GM12878 (cell line): ENCODE measurements at regions not wholly inside any gene's neighbourhood (a gene's known extent, or its start where the extent isn't known, plus 50 kb on each side); places are given as distances from the start of the nearest gene placed in this dataset.

Experiments used
- ATAC-seq: fragments of 200-7000 bp; cut with Tn5 transposase; 3 replicates; pipeline ENCODE4 v1.9.1; 2020; ENCODE audit warnings: mild to moderate bottlenecking, moderate library complexity
- BruUV-seq: library from RNA; stranded (reverse); fragments of 400-500 nt; replicated peaks from 2 replicates; lab custom pipeline; 2021; lab: Mats Ljungman, UMichigan
- CTCF ChIA-PET: fragments of 300-600 bp; sonication (Branson Sonifier 250); formaldehyde crosslinking; extraction: SDS; loops from one replicate; lab custom pipeline; 2021; ENCODE audit warnings: inconsistent platforms; lab: Yijun Ruan, JAX
- POLR2A ChIA-PET: fragments of 350-600 bp; formaldehyde crosslinking; extraction: SDS; loops from one replicate; lab custom pipeline; 2021; ENCODE audit warnings: inconsistent platforms; lab: Charles Lee
- RAD21 ChIA-PET: fragments of 300-600 bp; sonication (Branson Sonifier 250); formaldehyde crosslinking; loops from one replicate; lab custom pipeline; 2023; ENCODE audit warnings: antibody characterized with exemption; ENCODE audit not compliant: unreplicated experiment; lab: Charles Lee
- SMC1A ChIA-PET: fragments of 300-600 bp; sonication (Branson Sonifier 250); formaldehyde crosslinking; loops from one replicate; lab custom pipeline; 2023; ENCODE audit not compliant: unreplicated experiment, uncharacterized antibody; lab: Charles Lee
- DNase-seq: peaks from one replicate; pipeline ENCODE4 v3.0.0-alpha.2; 2011; ENCODE audit warnings: low read depth, low spot score
- FAIRE-seq: peaks from 3 replicates; lab custom pipeline; 2011; peaks lifted over from hg19 to GRCh38; lab: Jason Lieb, UNC
- H2AFZ ChIP-seq: 2 replicates; pipeline ENCODE4 v1.6.0; 2011; ENCODE audit warnings: low read depth, low read length, control low read depth; ENCODE audit not compliant: control insufficient read depth
- H3K27ac ChIP-seq: 2 replicates; pipeline ENCODE4 v1.5.1; 2011; ENCODE audit warnings: control low read depth; ENCODE audit not compliant: control insufficient read depth, insufficient read depth
- H3K27me3 ChIP-seq, 2 experiments: replicated peaks in 1 of 2; 2 replicates each; pipeline versions ENCODE4 v1.6.0 to v1.6.1; 2011; ENCODE audit warnings: low read length in 1 of 2; ENCODE audit not compliant: control insufficient read depth in 2 of 2, insufficient read depth in 2 of 2
- H3K36me3 ChIP-seq, 2 experiments: 2 replicates each; pipeline ENCODE4 v1.5.1; 2011; ENCODE audit warnings: low read length in 1 of 2; ENCODE audit not compliant: control insufficient read depth in 2 of 2, insufficient read depth in 2 of 2
- H3K4me1 ChIP-seq: 2 replicates; pipeline ENCODE4 v1.6.1; 2011; ENCODE audit warnings: mild to moderate bottlenecking, low read length, moderate library complexity, mixed read lengths; ENCODE audit not compliant: control insufficient read depth, insufficient read depth
- H3K4me2 ChIP-seq: 2 replicates; pipeline ENCODE4 v1.6.0; 2011; ENCODE audit warnings: control low read depth; ENCODE audit not compliant: control insufficient read depth, insufficient read depth
- H3K4me3 ChIP-seq: fragments of 200-600 bp; sonication (generic); 2 replicates; pipeline ENCODE4 v1.5.1; 2016
- H3K79me2 ChIP-seq: 2 replicates; pipeline ENCODE4 v1.6.0; 2011; ENCODE audit warnings: low read length; ENCODE audit not compliant: control insufficient read depth, insufficient read depth
- H3K9ac ChIP-seq: 2 replicates; pipeline ENCODE4 v1.8.0; 2011; ENCODE audit warnings: low read length, control low read depth, mixed read lengths; ENCODE audit not compliant: control insufficient read depth, insufficient read depth
- H3K9me3 ChIP-seq: replicated peaks from 3 replicates; pipeline ENCODE4 v1.5.1; 2011; ENCODE audit warnings: mild to moderate bottlenecking, low read length; ENCODE audit not compliant: control insufficient read depth, insufficient read depth
- H4K20me1 ChIP-seq: 2 replicates; pipeline ENCODE4 v1.6.0; 2011; ENCODE audit not compliant: control insufficient read depth, insufficient read depth
- CBFB ChIP-seq: IDR thresholded peaks from 2 replicates; pipeline ENCODE4 v1.6.1; 2016; ENCODE audit warnings: antibody characterized with exemption, low read depth
- CHD1 ChIP-seq: IDR thresholded peaks from 2 replicates; pipeline ENCODE4 v1.6.1; 2012; ENCODE audit warnings: low read depth, low read length, improper control_type of control experiment
- CREM ChIP-seq: IDR thresholded peaks from 2 replicates; pipeline ENCODE4 v1.6.1; 2014; ENCODE audit warnings: antibody characterized with exemption, low read depth
- EZH2 ChIP-seq: IDR thresholded peaks from 2 replicates; pipeline ENCODE4 v1.6.1; 2012; ENCODE audit warnings: low read depth, mild to moderate bottlenecking, control low read depth, inconsistent platforms, low read length, borderline replicate concordance; ENCODE audit not compliant: control insufficient read depth
- IKZF2 ChIP-seq, 2 experiments: fragments of 450-650 bp; IDR thresholded peaks; 2 replicates each; pipeline ENCODE4 v1.6.1; 2017; ENCODE audit warnings: mild to moderate bottlenecking in 2 of 2, moderate library complexity in 2 of 2
- IRF4 ChIP-seq: IDR thresholded peaks from 2 replicates; pipeline ENCODE4 v1.6.1; 2011; ENCODE audit warnings: low read depth, low read length
- KDM1A ChIP-seq: fragments of 200-600 bp; sonication (generic); IDR thresholded peaks from 2 replicates; pipeline ENCODE4 v1.6.1; 2016; ENCODE audit warnings: borderline replicate concordance
- NFIC ChIP-seq: IDR thresholded peaks from 2 replicates; pipeline ENCODE4 v1.6.1; 2012; ENCODE audit warnings: low read depth, mild to moderate bottlenecking, inconsistent platforms, low read length, moderate library complexity
- NFXL1 ChIP-seq: fragments of 450-650 bp; IDR thresholded peaks from 2 replicates; pipeline ENCODE4 v1.6.1; 2017; ENCODE audit warnings: antibody characterized with exemption, mild to moderate bottlenecking, borderline replicate concordance
- NFYA ChIP-seq: IDR thresholded peaks from 2 replicates; pipeline ENCODE4 v1.6.1; 2011; ENCODE audit warnings: low read depth, mild to moderate bottlenecking, low read length, improper control_type of control experiment, borderline replicate concordance
- PAX5 ChIP-seq: IDR thresholded peaks from 2 replicates; pipeline ENCODE4 v1.6.1; 2011; ENCODE audit warnings: low read depth, low read length, borderline replicate concordance
- RBBP5 ChIP-seq: fragments of 200-600 bp; sonication (generic); conservative IDR thresholded peaks from 2 replicates; pipeline ENCODE4 v1.6.1; 2016
- RCOR1 ChIP-seq: conservative IDR thresholded peaks from 2 replicates; pipeline ENCODE4 v1.6.1; 2012; ENCODE audit warnings: low read depth, low read length, improper control_type of control experiment
- SMC3 ChIP-seq: IDR thresholded peaks from 2 replicates; pipeline ENCODE4 v1.6.1; 2011; ENCODE audit warnings: low read length, improper control_type of control experiment, borderline replicate concordance
- YBX1 ChIP-seq: fragments of 450-650 bp; IDR thresholded peaks from 2 replicates; pipeline ENCODE4 v1.6.1; 2016; ENCODE audit warnings: antibody characterized with exemption
- ZNF622 ChIP-seq: fragments of 450-650 bp; IDR thresholded peaks from 2 replicates; pipeline ENCODE4 v1.6.1; 2017; ENCODE audit warnings: mild to moderate bottlenecking, inconsistent platforms
- WGBS: methylation state at CpG from one replicate; pipeline ENCODE4 v1.1.6; 2016; ENCODE audit warnings: low lambda C conversion rate; ENCODE audit not compliant: insufficient replicate concordance, insufficient coverage; ENCODE audit errors: missing lambda C conversion rate; 5-methylcytosine and 5-hydroxymethylcytosine counted together
- in situ Hi-C: fragments of 300-500 bp; cut with MboI; formaldehyde crosslinking; loops from 9 replicates; pipeline ENCODE4 v1.14.3; 2018; ENCODE audit warnings: mixed read lengths
- intact Hi-C: fragments of 100-400 bp; cut with micrococcal nuclease; formaldehyde crosslinking; loops from one replicate; pipeline ENCODE4 v1.14.2; 2022; ENCODE audit not compliant: unreplicated experiment
- TF ChIP-seq, protein P1 (sequence below): fragments of 450-650 bp; IDR thresholded peaks from 2 replicates; pipeline ENCODE4 v1.6.1; 2017; ENCODE audit warnings: low read depth, mild to moderate bottlenecking, moderate library complexity
- TF ChIP-seq, protein P2 (sequence below): IDR thresholded peaks from 2 replicates; pipeline ENCODE4 v1.6.1; 2011; ENCODE audit warnings: low read depth, low read length, improper control_type of control experiment, borderline replicate concordance
- TF ChIP-seq, protein P3 (sequence below): fragments of 450-650 bp; formaldehyde crosslinking; IDR thresholded peaks from 2 replicates; pipeline ENCODE4 v1.5.0; 2022; ENCODE audit warnings: mild to moderate bottlenecking, missing genetic modification characterization

DNA sequence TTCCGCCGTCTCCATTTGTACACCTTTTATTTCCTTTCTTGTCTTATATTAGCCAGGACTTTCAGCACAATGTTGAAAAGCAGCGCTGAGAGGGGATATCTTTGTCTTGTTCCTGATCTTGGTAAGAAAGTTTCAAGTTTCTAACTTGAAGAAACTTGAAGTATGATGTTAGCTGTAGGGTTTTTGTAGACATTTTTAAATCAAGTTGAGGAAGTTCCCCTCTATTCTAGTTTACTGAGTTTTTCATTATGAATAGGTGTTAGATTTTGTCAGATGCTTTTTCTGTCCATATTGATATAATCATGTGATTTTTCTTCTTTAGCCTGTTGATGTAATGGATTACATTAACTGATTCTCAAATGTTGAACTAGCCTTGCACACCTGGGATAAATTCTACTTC lies 425.7 kb downstream of the PIK3R1 start (continued):
- TF ChIP-seq PAX5 = no peak

DNA sequence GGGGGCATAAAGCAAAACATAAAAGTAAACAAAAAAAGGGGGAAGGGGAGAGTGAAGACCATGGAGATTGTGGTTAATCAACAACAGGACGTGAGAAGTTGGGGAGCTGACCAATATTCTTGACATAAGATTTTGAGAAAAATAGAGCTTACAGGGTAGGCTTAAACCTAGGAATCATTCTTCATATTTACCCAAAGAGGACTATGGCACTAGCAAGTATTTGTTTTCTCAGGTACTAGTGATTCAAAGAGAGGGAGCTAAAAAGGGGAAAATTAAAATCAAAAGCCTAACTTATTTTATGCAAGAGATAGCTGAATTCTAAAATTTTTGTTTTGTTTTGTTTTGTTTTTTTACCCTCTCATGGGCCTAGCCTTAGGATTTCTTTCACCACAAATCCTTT lies 427.5 kb downstream of the PIK3R1 start:
- no peak for ATAC-seq
- H3K9ac ChIP-seq = no peak overlapping the region
- intact Hi-C loops = loop anchor here (5.0 to 10.0 kb wide), 2 partner anchors 178 to 356 kb away; no protein-coding TSS in a partner anchor
- DNase-seq = no peak
- H3K36me3 ChIP-seq = no peaks in the 10 kb centered on the region
- no peak for FAIRE-seq
- POLR2A ChIA-PET = no interaction called here
- TF ChIP-seq RBBP5 = no peak
- no peak for TF ChIP-seq IKZF2 (IDR thresholded peaks at IDR 0.05)
- no peak for TF ChIP-seq EZH2
- TF ChIP-seq, protein P1, sequence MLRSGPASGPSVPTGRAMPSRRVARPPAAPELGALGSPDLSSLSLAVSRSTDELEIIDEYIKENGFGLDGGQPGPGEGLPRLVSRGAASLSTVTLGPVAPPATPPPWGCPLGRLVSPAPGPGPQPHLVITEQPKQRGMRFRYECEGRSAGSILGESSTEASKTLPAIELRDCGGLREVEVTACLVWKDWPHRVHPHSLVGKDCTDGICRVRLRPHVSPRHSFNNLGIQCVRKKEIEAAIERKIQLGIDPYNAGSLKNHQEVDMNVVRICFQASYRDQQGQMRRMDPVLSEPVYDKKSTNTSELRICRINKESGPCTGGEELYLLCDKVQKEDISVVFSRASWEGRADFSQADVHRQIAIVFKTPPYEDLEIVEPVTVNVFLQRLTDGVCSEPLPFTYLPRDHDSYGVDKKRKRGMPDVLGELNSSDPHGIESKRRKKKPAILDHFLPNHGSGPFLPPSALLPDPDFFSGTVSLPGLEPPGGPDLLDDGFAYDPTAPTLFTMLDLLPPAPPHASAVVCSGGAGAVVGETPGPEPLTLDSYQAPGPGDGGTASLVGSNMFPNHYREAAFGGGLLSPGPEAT = no peak
- TF ChIP-seq, protein P2, sequence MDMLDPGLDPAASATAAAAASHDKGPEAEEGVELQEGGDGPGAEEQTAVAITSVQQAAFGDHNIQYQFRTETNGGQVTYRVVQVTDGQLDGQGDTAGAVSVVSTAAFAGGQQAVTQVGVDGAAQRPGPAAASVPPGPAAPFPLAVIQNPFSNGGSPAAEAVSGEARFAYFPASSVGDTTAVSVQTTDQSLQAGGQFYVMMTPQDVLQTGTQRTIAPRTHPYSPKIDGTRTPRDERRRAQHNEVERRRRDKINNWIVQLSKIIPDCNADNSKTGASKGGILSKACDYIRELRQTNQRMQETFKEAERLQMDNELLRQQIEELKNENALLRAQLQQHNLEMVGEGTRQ = no peak
- TF ChIP-seq, protein P3, sequence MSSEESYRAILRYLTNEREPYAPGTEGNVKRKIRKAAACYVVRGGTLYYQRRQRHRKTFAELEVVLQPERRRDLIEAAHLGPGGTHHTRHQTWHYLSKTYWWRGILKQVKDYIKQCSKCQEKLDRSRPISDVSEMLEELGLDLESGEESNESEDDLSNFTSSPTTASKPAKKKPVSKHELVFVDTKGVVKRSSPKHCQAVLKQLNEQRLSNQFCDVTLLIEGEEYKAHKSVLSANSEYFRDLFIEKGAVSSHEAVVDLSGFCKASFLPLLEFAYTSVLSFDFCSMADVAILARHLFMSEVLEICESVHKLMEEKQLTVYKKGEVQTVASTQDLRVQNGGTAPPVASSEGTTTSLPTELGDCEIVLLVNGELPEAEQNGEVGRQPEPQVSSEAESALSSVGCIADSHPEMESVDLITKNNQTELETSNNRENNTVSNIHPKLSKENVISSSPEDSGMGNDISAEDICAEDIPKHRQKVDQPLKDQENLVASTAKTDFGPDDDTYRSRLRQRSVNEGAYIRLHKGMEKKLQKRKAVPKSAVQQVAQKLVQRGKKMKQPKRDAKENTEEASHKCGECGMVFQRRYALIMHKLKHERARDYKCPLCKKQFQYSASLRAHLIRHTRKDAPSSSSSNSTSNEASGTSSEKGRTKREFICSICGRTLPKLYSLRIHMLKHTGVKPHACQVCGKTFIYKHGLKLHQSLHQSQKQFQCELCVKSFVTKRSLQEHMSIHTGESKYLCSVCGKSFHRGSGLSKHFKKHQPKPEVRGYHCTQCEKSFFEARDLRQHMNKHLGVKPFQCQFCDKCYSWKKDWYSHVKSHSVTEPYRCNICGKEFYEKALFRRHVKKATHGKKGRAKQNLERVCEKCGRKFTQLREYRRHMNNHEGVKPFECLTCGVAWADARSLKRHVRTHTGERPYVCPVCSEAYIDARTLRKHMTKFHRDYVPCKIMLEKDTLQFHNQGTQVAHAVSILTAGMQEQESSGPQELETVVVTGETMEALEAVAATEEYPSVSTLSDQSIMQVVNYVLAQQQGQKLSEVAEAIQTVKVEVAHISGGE = no peak
- no peak for TF ChIP-seq SMC3
- no peak for TF ChIP-seq ZNF622
- no peak for TF ChIP-seq NFIC
- no peak for TF ChIP-seq KDM1A
- no peak for TF ChIP-seq CBFB
- TF ChIP-seq NFYA = no peak
- no peak for TF ChIP-seq RCOR1
- TF ChIP-seq YBX1 = no peak
- no peak for TF ChIP-seq IRF4
- no peak for TF ChIP-seq NFXL1
- TF ChIP-seq CHD1 = no peak
- TF ChIP-seq CREM = no peak
- H3K79me2 ChIP-seq = no peaks in the 10 kb centered on the region
- no peaks in the 10 kb centered on the region for H3K27me3 ChIP-seq
- SMC1A ChIA-PET = interaction anchor here (0.6 to 3.9 kb wide), 10 partner anchors 9 to 359 kb away, joined by 3 to 21 read pairs (median 4); no protein-coding TSS in a partner anchor
- H3K4me1 ChIP-seq = peaks cover 13% of the 10 kb centered on the region; the same call in 1 of the 2 replicates
- H4K20me1 ChIP-seq = no peaks in the 10 kb centered on the region
- in situ Hi-C loops = loop anchor here (10.0 kb wide), 1 partner anchor 368 kb away; no protein-coding TSS in a partner anchor
- no peak overlapping the region for H3K27ac ChIP-seq
- no peak overlapping the region for H2AFZ ChIP-seq
- BruUV-seq = no TSS peak
- CTCF ChIA-PET = interaction anchor here (1.9 to 5.8 kb wide), 3 partner anchors 11 to 356 kb away, joined by 4 to 30 read pairs (median 9); no protein-coding TSS in a partner anchor
- 0% methylated on average over 1 of the region's 1 CpG for WGBS
- no peak overlapping the region for H3K4me2 ChIP-seq
- RAD21 ChIA-PET = interaction anchor here (0.8 to 6.0 kb wide), 5 partner anchors 68 to 359 kb away, joined by 3 to 20 read pairs (median 3); no protein-coding TSS in a partner anchor
- H3K9me3 ChIP-seq = no peaks in the 10 kb centered on the region
- no peak overlapping the region for H3K4me3 ChIP-seq
